Stromal cell of bone marrow (primary cell): ENCODE measurements at regions not wholly inside any gene's neighbourhood (a gene's known extent, or its start where the extent isn't known, plus 50 kb on each side); places are given as distances from the start of the nearest gene placed in this dataset.

Source experiments
- DNase-seq: peaks from one replicate; pipeline ENCODE4 v3.0.0-alpha.2; 2012; ENCODE audit warnings: low read depth

DNA sequence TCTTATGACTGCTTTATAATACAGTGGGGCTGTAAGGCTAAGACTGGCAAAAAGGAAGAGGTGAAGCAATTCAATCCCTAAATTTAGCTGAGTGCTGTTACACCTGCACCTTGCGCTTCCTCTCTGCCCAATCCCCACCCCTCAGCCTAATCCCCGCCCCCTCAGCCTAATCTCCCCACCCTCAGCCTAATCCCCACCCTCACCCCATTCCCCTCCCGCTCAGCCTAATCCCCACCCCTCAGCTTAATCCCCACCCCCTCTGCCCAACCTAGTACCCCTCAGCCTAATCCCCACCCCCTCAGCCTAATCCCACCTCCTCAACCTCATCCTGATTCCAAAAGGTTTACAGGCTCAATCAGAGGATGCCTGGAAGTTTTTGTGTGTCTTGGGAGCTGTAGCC is 155.5 kb downstream of the PMP22 start:
- DNase-seq, result no peak

DNA sequence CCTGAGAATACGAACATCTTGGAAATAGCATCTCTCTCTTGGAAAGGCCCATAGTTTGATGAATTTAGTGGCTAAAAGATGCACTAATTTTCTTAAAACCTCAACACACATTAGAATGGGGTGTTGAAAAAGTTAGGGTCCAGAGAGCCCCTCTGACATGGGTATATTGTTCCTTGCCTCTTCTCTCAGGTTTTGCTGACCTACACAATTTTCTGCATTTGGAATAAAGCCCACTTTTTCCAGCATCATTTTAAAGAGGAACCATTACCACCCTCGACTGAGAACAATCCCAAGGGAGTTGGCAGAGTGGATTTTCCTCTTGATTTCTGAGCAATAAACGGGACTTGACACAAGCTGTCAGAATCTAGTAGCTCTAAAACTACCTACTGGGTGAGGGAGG is 156.1 kb downstream of the PMP22 start:
- DNase-seq, result no peak

DNA sequence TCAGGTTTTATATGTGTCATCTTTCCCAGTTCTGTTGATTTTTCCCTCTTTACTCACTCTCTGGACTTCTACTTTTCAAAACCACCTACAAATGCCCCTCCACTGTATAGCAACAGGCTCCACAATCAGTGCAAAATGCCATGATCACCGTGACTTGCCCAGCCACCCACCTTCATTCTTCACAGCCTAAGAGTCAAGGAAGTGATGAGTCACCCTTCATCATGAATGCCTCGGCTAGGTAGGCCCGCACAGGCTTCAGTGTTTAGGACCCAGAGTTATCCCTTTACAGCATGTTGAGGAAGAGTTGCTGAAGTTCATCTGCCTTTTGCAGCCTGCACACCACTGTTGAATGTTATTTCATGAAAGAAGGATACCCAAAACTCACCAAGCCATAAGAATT is 158.6 kb downstream of the PMP22 start:
- DNase-seq, result no peak

DNA sequence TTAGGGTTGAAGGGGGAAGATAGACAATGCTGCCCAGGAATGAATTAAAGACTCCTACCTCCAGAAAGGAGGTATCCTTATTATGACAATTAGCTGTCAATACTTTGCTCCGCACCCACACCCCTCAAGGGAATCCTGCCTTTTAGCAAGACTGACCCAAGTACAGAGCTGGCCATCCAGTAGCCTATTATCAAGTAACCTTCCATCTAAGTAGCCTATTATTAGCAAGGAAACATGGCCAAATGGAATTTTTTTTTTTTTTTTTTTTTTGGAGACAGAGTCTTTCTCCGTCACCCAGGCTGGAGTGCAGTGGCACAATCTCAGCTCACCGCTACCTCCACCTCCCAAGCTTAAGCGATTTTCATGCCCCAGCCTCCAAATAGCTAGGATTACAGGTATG is 161.3 kb downstream of the PMP22 start:
- DNase-seq, result no peak

DNA sequence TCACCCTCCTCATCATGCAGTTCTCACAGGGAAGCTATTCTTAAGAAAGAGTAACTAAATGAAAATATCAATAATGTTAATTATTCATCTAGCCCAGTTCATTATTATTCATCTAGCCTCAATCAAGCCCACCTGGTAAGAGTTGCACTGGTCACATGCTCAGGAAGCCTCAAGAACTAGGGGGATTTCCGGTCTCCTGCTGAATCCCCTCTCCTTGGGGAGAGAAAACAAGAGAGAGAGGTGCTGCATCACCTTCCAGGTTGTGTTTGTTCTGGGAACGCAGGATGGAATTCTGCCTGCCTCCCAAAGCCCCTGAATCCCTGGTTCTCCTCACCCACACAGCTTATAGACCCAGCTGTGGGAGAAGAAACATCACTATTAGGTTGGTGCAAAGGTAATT is 164.0 kb downstream of the PMP22 start:
- DNase-seq, result no peak

DNA sequence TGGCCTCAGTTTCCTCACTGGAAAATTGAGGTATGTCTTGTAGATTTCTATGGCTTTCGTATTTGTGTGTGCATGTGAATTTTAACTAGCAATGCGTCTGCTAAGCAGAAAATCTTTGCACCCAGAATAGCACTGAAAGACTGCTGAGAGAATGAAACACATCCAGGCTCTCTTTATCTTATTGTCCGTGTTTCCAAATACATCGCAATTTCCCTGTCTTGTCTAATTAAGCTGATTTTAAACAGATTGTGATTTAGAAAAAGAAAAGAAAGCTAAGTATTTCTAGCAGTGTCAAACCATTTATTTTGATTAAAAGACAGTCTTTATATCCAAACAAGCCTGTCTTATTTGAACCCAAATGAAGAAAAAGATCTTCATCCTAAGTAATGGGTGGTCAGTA is 168.6 kb downstream of the PMP22 start:
- no peak for DNase-seq

DNA sequence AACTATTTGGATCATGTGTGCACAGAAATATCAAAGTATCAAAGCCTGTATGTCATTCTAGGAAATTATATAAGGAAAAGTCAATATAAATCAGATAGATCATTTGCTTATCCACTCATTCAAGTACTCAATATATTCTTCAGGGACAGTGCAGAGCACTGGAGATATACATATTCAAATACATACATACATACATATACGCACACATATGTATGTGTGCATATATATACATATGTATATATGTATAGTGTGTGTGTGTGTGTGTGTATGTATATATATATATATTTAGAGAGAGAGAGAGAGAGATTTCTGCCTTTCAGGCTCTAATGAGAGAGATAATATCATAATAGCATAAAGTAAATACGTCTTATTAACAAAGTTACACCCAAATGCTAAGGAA is 169.2 kb downstream of the PMP22 start:
- no peak for DNase-seq

DNA sequence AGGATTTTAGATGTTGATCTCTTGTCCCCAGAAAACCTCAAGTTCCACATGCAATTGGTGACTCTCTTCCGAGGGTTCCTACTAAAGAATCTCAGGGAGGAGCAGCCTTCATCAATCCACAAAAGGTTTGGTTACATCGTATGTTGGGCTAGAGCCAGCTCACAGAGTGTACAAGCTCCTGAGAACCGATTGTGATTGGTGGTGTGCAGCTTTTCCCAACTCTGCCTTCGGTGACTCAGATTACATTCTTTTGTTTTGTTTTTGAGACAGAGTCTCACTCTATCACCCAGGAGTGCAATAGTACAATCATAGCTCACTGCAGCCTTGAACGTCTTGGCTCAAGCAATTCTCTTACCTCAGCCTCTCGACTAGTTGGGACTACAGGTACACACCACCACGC is 172.4 kb downstream of the PMP22 start:
- no peak for DNase-seq

DNA sequence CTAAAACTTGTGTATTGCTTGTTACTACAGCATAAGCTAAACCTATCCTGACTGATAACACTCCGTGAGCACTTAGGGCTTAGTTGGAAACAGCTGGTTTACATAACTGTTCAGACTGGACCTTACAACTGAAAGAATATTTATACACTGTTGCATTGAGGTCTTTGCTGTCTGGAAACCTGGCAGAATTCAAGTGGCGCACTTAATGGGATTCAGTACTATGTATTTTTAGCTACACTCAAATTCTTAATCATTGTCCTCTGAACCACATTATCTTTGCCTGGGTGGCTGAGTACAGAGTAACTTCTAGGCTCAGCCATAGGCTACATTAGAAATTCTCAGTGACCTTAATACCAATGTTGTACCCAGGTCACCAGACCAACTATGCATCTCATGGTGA is 172.9 kb downstream of the PMP22 start:
- DNase-seq, result no peak

DNA sequence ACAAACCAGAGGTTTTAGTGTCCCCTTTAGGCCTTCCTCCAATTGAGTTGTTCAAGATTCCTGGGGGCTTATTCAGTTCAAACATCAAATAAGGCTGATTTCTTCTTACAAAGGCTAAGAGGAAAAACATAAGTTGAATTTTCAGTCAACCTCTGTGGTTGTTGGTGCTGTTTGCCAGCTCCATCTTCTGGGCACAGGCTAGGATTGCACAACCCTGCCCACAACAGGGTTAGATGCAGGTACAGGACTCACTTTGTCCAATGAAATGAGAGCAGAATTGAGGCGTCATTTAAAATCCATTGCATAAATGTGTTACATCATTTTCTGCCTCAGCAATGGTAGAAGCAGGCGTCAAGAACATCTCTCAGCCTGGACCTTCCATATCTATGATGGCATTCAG is 173.3 kb downstream of the PMP22 start:
- no peak for DNase-seq

DNA sequence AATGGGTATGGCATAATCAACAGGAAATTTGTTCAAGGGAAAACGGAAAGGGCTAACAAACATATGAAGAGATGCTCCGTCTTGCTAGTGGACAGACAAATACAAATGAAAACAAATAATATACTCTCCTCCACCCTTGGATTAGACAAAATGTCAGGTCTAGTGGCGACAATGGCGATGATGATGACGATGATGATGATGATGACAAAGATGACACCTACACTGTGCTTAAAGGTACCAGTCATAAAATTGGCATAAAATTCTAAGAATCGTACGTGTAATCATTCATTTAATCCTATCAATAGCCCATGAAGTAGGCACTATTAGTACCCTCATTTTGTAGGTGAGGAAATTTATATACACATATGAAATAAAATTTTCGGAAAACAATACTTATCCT is 174.6 kb downstream of the PMP22 start:
- DNase-seq, result no peak

DNA sequence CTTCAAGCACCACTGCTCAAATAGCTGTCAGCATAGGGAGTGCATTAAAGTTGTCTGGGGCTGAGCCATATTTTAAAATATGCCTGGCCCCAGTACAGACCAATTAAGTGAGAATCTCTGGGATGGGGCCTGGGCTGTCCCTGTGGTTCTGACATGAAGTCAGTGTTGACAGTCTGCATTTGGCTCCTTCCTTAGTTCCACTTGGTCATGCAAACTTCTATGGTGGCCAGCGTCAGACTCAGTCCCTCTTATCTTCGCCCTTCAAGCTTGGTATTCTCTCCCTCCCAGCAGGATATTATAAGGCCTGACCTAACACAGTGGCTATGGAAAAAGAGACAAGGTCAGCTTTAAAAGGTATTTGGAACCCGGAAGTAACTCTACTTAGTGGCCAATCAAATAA is 177.2 kb downstream of the PMP22 start:
- no peak for DNase-seq

DNA sequence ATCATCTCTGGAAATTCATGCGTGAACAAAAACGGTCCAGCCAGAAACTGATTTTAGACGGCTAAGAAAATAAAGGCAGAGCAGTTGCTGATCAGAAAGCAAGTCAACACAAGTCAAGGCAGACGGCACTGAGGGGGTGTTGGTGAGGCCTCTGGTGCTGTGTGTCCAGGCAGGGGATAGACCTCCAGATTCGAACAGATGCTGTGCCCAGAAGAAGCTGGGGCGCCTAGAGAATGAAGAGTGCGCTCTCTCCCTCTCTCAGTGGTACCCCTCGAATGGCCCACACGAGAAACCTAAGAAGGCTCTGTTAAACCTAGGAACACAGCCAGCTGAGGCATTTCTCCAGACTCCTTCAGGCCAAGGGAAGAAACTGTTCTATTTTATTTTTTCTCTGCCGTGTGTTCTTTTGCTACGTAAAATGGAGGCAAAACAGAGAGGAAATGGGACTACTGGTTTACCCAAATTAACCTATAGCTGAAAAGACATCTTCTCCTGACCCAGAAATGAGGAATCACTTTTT is 178.3 kb downstream of the PMP22 start:
- DNase-seq, result no peak

DNA sequence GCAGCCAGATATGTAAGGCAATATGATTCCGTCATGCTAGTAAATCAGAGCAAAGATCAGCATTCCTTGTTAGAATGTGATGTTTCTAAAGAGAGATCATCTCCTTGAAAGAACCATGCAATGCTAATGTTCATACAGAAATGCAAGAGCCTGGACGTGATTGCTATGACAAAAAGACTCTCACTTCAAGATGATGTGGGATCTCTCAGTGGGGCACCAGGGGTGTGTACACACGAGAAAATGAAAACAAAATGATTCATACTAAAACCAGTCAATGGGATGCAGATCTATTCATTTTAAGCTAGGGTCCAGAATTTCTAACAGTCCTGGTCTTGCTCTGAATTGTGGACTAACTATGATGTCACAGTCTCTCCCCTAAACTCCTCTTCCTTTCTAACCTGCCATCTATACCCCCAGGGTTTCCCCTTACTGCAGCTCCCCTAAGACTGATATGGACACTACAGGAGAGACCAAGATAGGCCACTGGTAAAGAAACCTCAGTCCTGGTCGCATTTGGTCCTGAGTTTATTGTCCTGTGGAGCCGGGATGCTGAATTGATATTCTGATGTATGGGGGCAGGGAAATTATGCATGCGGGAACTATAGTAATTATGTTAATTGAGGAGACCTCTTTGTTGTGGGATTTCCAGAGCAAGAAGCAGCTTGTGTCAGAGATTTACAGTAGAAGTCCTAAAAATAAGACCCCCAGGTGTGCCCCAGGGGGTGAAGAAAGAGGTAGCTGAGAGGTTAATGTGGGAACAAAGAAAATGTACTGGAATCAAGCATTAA is 179.0 kb downstream of the PMP22 start:
- no peak for DNase-seq

DNA sequence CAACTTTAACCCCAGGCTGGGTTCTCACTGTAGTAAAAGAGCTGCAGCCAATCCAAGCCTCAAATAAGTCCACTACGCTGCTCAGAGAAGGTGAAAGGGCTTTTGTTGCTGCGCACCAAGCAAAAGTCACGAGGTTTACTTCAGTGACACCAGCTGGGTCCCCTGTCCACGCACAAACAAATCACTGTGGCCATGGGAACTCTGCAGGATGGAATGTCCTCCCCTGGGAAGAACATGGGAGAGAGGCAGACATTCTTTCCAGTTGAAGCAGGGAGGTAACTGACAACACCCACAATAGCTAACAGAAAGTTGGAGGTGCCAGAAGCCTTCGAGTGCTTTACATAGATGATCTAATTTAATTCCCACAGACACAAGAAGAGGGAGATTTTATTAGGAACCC is 181.9 kb downstream of the PMP22 start:
- no peak for DNase-seq

DNA sequence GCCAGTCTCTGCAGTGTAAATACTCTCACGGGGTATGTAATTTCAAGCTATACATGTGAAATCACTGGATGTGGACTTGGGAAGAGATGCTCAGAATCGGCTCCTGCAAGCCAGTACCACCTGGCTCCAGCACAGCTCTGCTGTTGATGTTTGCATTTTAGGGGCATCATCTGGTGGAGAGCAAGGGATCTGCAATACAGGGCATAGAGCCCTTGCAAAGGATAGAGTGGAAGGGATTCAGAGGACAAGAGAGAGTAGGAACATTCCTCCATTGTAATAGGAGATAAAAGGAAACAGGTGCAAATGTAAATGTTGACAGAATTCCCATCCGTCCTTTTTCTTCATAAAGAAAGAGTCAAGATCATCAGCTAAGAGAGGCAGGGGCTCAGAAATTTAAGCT is 184.1 kb downstream of the PMP22 start:
- no peak for DNase-seq

DNA sequence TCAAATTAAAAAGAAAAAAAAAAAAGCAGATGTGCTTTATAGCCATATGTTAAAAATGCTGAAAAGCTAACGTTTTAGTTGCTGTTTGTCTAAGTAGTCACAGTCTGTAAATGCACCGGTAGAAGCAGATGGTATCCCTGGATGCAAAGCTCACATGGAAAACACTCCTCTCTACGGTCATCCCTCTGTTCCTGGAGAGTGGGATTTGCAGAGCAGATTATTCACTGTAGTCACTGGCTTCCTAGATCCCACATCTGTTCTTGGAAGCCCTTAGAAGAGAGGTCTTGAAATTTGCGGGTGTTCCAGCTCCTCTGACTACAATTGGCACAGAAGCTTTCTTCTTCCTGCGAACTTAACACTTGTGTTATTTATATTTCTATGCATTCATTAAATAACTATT is 186.6 kb downstream of the PMP22 start:
- no peak for DNase-seq

DNA sequence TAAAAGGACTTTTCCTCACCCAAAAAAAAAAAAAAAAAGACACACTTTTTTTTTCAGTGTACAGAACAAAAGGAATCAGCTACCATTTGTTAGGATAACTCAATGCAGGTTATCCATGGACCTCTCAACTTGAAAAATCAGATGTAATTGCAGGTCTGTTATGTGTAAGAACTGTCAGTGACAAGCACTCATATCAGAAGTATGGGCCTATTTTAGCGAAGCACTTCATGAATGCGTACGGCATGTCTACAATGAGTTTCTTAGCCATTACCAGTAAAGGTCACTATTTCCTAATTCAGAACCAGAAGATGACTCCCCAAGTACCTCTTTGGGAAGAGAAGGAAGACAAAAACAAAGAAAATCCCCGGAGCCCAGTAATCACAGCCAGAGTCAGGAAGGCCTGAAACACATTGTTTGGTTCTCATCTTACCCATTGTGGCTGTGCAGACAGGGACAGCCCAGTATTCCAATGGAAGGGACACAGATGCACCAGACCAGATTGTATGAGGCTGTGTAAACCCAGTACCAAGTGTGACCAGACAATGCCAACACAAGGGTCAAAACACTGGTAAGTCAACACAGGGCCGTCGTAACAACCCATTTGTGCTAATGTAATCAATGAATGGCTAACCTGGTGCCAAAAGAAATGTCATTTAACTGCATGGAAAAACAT is 188.0 kb downstream of the PMP22 start:
- DNase-seq, result no peak

DNA sequence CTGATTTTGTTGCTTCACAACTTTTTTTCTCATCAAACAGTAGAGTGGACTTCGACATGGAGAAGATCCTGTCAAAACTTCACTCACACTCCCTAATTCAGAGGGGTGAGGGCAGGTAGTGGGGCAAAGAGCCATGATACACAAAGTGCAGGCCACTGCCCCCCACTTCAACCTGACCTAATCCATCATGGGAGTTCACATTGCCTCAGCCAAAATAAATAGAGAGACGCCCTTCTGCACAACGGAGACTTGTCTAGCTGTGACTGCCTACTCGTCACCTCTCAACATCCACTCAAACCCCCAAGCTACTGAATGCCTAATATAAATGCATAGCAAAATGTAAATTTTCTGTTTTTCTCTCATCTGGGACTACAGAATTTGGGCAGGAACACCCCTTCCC is 213.2 kb downstream of the PMP22 start:
- DNase-seq, result no peak

DNA sequence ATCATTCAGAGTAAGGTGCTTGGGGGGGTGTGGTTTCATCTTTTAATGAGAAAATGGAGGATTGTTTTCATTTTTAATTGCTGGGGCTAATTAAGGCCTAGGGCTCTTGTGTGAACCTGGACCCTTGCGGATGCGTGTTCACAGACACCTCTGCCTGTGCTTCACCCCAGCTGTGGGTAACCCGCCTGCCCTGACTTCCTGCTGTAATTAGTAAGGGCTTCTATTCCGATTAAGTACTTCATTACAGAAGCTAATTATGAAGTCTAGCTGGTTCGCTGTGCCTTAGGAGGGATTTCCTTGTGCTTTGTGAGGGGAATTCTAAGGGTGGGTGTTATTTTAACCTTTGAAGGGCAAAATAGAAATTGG is 215.3 kb downstream of the PMP22 start:
- DNase-seq, result no peak

DNA sequence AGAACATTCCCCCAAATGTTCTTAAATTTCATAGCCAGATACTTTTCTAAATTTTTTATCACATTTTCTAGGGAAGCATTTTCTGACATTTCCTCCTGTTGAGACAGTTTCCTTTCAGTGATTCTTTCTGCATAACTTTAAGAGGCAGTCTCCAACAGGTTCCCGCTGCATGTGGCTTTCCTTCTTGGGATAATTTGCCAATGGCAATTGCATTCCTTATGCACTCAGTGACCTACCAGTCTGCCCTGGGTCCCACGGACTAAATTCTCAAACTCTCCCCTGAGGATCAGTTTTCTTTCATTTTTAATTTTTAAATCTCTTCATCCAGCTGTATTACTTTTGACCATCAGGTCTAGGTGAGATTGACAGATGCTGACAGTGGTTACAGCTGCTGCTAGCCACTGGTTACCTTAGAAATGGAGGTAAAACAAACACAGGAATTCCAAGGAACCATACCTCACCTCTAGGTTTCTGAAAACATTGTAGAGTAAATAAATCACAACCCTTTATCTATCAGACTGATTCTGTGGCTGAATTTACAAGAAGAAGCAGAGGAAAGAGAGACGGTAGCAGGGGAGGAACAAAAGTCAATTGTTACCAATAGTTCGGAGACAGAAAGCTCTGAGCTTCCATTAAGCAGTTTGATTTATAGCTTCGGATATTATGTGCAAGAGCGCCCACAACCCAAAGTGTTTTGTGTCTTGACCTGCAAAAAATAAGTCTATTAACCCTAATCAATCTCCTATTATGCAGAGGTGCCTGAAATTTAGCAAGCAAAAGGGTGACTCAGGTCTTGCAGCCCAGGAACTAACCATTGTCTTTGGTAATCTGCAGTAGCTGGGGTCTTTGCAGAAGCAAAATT is 216.0 kb downstream of the PMP22 start:
- DNase-seq, result no peak

DNA sequence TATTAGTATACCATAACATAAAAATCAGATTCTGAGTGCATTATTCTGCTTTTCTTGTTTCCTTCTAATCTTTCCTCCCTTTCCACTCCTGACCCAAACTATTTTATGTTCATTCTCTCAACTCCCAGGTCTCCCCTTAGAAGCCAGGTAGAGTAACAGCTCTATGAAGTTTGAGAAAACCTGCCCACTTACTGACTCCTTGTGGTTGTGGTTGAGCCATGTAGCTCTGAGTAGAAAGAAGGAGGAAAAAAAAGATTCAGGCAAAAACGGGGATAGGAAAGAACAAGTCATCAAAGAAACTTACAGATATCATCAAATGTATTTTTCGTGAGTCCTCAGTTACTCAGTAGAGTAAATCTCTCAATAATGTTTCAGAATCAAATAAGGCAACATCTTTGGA is 216.7 kb downstream of the PMP22 start:
- no peak for DNase-seq

DNA sequence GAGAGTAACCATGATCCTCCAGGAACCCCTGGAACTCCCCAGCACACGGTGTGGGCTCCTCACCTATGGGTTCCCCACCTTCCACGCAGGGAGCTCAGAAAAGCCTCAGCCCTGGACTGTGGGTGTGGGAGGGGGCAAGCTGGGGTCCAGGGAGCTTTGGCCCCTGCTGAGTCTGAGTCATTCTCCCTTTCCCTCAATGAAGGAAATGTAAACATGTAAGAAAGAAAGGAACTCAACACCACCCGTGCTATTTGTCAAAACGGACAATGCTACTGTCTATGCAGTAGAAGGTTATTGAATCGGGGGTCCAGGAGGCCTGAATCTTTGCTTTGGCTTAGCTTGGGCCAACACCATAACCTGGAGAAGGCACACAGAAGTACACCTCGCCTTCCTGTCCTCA is 222.8 kb downstream of the PMP22 start:
- DNase-seq, result no peak
